Thymus (tissue), 11 donors: ENCODE measurements at regions not wholly inside any gene's neighbourhood (a gene's known extent, or its start where the extent isn't known, plus 50 kb on each side); places are given as distances from the start of the nearest gene placed in this dataset.

ENCODE experiments used
- DNase-seq, 9 donors: peaks; one replicate each; pipeline ENCODE4 v3.0.0-alpha.2; 2013; ENCODE audit warnings: low spot score in 9 of 9, low read depth in 6 of 9, missing footprints in 1 of 9
- H3K27ac ChIP-seq, 2 donors: one replicate each; pipeline ENCODE4 v1.5.1; 2013; ENCODE audit warnings: control low read depth in 1 of 2, low read depth in 1 of 2, low read length in 1 of 2, mild to moderate bottlenecking in 1 of 2, moderate library complexity in 1 of 2
- H3K27me3 ChIP-seq, 2 donors: one replicate each; pipeline ENCODE4 v1.5.1; 2013; ENCODE audit warnings: low read length in 1 of 2; ENCODE audit not compliant: control insufficient read depth in 2 of 2, insufficient read depth in 1 of 2
- H3K36me3 ChIP-seq, 2 donors: one replicate each; pipeline ENCODE4 v1.5.1; 2013; ENCODE audit warnings: low read length in 1 of 2, mild to moderate bottlenecking in 1 of 2, moderate library complexity in 1 of 2; ENCODE audit not compliant: control insufficient read depth in 2 of 2, insufficient read depth in 2 of 2
- H3K4me1 ChIP-seq, 2 donors: one replicate each; pipeline ENCODE4 v1.5.1; 2013; ENCODE audit warnings: low read length in 2 of 2; ENCODE audit not compliant: control insufficient read depth in 2 of 2, insufficient read depth in 2 of 2
- H3K4me3 ChIP-seq, 2 donors: one replicate each; pipeline ENCODE4 v1.5.1; 2013; ENCODE audit warnings: low read length in 2 of 2, control low read depth in 1 of 2, mild to moderate bottlenecking in 1 of 2
- H3K9me3 ChIP-seq, 2 donors: one replicate each; pipeline ENCODE4 v1.5.1; 2013; ENCODE audit warnings: low read length in 1 of 2, mild to moderate bottlenecking in 1 of 2; ENCODE audit not compliant: control insufficient read depth in 2 of 2, insufficient read depth in 1 of 2
- WGBS: extraction: QIAGEN DNeasy Blood & Tissue Kit; methylation state at CpG from one replicate; pipeline ENCODE4 v1.1.7; 2013; 5-methylcytosine and 5-hydroxymethylcytosine counted together
- donor health status: healthy.

GRCh38 chr7:84250452-84250851, 55.9 kb upstream of the SEMA3A start:
- Histone ChIP-seq H3K36me3 (no peaks in the 10 kb centered on the region), H3K4me3 (no peak overlapping the region), H3K27me3 (no peaks in the 10 kb centered on the region), H3K9me3 (peaks cover 0 to 6% of the 10 kb centered on the region in 2 donors), H3K4me1 (no peaks in the 10 kb centered on the region), H3K27ac (no peak overlapping the region)
- DNase-seq: no peak

- Histone ChIP-seq H3K27me3 (no peaks in the 10 kb centered on the region), H3K4me1 (no peaks in the 10 kb centered on the region), H3K36me3 (no peaks in the 10 kb centered on the region), H3K4me3 (no peak overlapping the region), H3K9me3 (peaks cover 0 to 7% of the 10 kb centered on the region in 2 donors), H3K27ac (no peak overlapping the region)
- WGBS: 12% methylated on average over 1 of the region's 1 CpG
- no peak for DNase-seq
Observed at GRCh38 chr7:84249656-84250055, 55.1 kb upstream of the SEMA3A start.

- no peak overlapping the region for H3K4me3 ChIP-seq
- H3K9me3 ChIP-seq: peaks cover 0 to 7% of the 10 kb centered on the region in 2 donors
- H3K27ac ChIP-seq: peak overlapping the region in 1 of 2 donors; percentile 4
- no peak for DNase-seq
- WGBS: 91% methylated on average over 3 of the region's 3 CpGs
- H3K36me3 ChIP-seq: no peaks in the 10 kb centered on the region
- no peaks in the 10 kb centered on the region for H3K27me3 ChIP-seq
- no peaks in the 10 kb centered on the region for H3K4me1 ChIP-seq
Observed at GRCh38 chr7:84248843-84249242, 54.3 kb upstream of the SEMA3A start.

DNA sequence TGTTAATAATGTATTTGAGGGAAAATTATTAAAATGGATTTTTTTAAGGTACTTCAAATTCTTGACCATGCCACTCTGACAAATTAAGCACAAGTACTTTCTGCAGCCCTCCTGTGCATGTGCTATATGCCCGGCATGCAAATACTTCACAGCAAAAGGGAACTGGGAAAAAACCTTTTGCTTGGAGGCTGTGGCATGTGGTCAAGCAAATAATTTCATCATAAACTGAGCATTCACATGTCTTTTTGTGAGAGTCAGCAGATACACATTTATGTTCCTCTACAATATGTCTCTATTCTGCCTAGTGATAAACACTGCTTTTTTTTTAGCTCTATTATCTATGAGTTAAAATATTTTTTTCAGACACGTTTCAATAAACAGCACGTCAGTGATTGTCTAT, 53.7 kb upstream of the SEMA3A start:
- Histone ChIP-seq H3K4me1 (no peaks in the 10 kb centered on the region), H3K9me3 (peaks cover 0 to 7% of the 10 kb centered on the region in 2 donors), H3K27ac (no peak overlapping the region), H3K27me3 (no peaks in the 10 kb centered on the region), H3K36me3 (no peaks in the 10 kb centered on the region), H3K4me3 (no peak overlapping the region)
- 87% methylated on average over 3 of the region's 3 CpGs for WGBS
- DNase-seq: no peak

DNA sequence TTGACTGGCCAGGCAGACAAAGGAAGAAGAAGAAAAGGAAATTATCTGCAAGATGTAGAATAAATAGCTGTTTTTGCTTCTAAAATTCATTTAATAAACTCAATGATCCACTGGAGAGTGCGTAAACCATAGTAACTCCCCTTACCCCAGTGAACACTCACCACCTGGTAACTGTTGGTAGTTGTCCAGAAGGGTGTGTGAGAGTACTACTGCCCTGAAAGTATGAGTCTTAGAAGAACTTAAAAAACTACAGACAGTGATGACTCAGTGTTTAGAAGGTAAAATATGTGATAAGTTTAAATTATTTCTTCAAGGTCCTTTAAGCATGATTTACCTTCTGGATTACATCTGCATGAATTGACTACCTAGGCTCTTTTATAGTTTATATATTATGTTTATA, 53.0 kb upstream of the SEMA3A start:
- peaks cover 0 to 7% of the 10 kb centered on the region in 2 donors for H3K9me3 ChIP-seq
- no peak overlapping the region for H3K27ac ChIP-seq
- no peaks in the 10 kb centered on the region for H3K27me3 ChIP-seq
- no peaks in the 10 kb centered on the region for H3K4me1 ChIP-seq
- no peak overlapping the region for H3K4me3 ChIP-seq
- no peak for DNase-seq
- H3K36me3 ChIP-seq: no peaks in the 10 kb centered on the region
- 97% methylated on average over 1 of the region's 1 CpG for WGBS

GRCh38 chr7:84245835-84246234, 51.2 kb upstream of the SEMA3A start:
- H3K4me3 ChIP-seq: no peak overlapping the region
- H3K36me3 ChIP-seq: no peaks in the 10 kb centered on the region
- H3K4me1 ChIP-seq: no peaks in the 10 kb centered on the region
- WGBS: 93% methylated on average over 5 of the region's 5 CpGs
- no peak for DNase-seq
- no peak overlapping the region for H3K27ac ChIP-seq
- peaks cover 0 to 7% of the 10 kb centered on the region in 2 donors for H3K9me3 ChIP-seq
- H3K27me3 ChIP-seq: no peaks in the 10 kb centered on the region
